SK-N-SH (cell line): ENCODE measurements at regions not wholly inside any gene's neighbourhood (a gene's known extent, or its start where the extent isn't known, plus 50 kb on each side); places are given as distances from the start of the nearest gene placed in this dataset.

ENCODE experiments used
- CTCF ChIP-seq: fragments of 200-600 bp; sonication (generic); IDR thresholded peaks from 2 replicates; pipeline ENCODE4 v1.6.1; 2017; ENCODE audit warnings: antibody characterized with exemption, mild to moderate bottlenecking, moderate library complexity
- EZH2phosphoT487 ChIP-seq: fragments of 200-600 bp; sonication (generic); IDR thresholded peaks from 2 replicates; pipeline ENCODE4 v1.6.1; 2017; ENCODE audit warnings: low read depth, mixed run types, mild to moderate bottlenecking, antibody characterized with exemption, moderate library complexity, borderline replicate concordance
- POLR2AphosphoS5 ChIP-seq: IDR thresholded peaks from 2 replicates; pipeline ENCODE4 v1.6.1; 2012; ENCODE audit warnings: low read depth, low read length

- no peak for TF ChIP-seq CTCF
- no peak for TF ChIP-seq POLR2AphosphoS5
- TF ChIP-seq EZH2phosphoT487: no peak
Measured at GRCh38 chr17:71578446-71578845, 542.4 kb upstream of the SOX9 start.
